Sciatic nerve (tissue), 2 donors: ENCODE measurements at regions not wholly inside any gene's neighbourhood (a gene's known extent, or its start where the extent isn't known, plus 50 kb on each side); places are given as distances from the start of the nearest gene placed in this dataset.
"Not testable (repeated sequence)": the region's sequence is repeated elsewhere in the genome, so short reads cannot be mapped to it uniquely, and the experiment has no call there.

Source experiments
- ATAC-seq: fragments of 200-7000 bp; cut with Tn5 transposase; one replicate; pipeline ENCODE4 v1.9.1; 2020; ENCODE audit warnings: mild to moderate bottlenecking, moderate library complexity
- DNase-seq: peaks from one replicate; pipeline ENCODE4 v3.0.0-alpha.2; 2020; ENCODE audit warnings: low spot score
- intact Hi-C: fragments of 100-400 bp; cut with DNase I; formaldehyde crosslinking; loops from one replicate; pipeline ENCODE4 v1.14.2; 2022
- donor health status: DM: no; HTN: no; CAD: no.
- donor health status: DM: no; HTN: no; CAD: no.

DNA sequence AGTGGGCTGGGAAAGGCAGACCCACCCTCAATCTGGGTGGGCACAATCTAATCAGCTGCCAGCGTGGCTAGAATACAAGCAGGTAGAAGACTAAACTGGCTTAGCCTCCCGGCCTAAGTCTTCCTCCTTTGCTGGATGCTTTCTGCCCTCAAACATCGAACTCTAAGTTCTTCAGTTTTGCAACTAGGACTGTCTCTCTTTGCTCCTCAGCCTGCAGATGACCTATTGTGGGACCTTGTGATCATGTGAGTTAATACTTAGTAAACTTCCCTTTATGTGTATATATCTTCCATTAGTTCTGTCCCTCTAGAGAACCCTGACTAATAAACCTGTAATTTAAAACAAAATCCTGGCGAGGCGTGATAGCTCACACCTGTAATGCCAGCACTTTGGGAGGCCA lies 51.8 kb upstream of the SLC39A8 start:
- ATAC-seq, DNase-seq, intact Hi-C loops: not testable (repeated sequence)

DNA sequence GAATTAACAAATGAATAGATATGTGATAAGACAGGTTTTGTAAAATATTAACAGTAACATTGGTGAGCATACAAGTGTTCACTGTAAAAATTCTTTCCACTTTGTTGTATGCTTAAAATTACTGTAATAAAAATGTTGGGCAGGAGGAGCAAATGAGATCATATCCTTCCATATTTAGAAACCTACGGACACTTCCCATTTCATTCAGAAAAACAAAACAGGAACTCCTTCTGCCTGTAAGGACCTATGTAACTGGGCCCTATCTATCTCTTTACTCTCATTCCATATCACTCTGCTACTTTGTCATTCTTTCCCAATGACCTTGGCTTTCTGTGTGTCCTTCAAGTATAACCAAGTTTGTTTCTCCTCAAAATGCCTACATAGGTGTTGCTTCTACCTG lies 53.7 kb upstream of the SLC39A8 start:
- intact Hi-C loops = no loop called here
- DNase-seq (no peak), ATAC-seq (no peak)

DNA sequence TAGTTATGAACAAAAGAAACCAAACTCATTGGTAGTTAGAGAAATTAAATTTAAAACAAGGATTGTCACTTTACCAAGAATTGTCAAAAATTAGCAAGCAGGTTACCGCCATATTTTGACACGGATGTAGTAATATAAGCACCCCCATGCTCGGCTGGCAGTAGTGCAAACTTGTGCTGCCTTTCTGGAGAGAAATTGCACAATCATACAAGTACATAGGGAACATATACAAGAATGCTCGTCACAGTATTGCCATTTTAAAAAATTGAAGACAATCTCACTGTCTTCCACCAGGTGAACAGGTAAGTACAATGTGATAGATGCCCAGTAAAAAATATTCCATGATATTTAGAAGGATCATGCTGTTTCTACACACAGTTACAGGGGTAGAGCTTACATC lies 55.6 kb upstream of the SLC39A8 start:
- DNase-seq = no peak

DNA sequence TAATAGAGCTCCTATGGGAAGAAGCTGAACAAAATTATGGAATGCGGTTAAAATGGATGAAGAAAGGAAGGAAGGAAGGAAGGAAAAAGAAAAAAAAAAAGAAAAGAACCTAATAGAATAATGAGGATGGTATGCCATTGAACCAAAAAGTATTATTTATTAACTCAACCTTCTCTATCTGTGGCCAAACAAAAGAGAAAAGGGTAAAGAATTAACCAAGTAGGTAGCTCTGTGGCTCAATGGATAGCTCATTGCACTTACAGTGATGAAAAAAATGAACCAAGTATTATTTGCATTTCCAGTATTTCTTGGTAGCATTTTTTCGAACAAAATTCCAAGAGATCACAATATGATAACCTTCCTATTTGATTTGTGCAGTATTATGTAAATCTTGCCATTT lies 56.9 kb upstream of the SLC39A8 start:
- no peak for ATAC-seq
- DNase-seq = no peak
- intact Hi-C loops = no loop called here

More for the DNA sequence above, 55.6 kb upstream of the SLC39A8 start:
- no peak for ATAC-seq
- intact Hi-C loops = no loop called here

DNA sequence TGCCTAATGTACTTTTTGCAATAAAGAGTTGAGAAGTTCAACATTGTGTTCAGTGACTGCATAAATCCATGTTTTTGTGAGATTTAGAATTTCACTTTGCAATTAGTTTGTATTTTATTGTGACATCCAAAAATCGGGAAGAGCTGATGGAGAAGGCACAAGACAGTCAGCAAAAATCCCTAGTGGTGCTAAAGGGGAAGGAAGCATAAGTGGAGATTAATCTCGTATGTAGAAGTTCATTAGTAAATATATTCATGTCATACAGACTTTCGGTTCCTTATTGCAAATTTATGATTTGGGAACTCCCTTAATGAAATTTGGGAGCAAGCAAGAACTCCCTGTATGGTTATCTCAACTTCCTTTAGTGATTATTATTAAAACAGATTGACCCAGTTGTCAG lies 57.8 kb upstream of the SLC39A8 start:
- intact Hi-C loops = no loop called here
- DNase-seq (no peak), ATAC-seq (no peak)

DNA sequence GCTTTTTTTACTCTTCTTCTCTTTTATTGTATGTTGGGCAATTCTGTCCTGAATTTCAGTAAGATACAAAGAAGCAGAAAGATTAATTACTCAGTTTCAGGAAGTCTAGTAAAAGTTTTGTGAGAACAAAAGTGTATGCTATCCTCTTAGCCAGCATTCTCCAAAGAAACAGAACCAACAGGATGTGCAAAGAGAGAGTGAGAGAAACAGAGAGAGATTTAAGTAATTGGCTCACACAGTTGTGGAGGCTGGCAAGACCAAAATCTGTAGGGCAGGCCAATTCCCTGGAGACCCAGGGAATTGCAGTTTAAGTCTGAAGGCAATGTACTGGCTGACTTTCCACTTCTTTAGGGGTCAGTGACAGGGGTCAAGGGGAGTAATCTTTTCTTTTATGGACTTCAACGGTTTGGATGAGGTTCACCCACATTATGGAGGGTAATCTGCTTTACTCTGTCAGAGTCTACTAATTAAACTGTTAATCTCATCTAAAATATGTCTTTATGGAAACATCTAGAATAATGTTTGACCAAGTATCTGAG lies 59.2 kb upstream of the SLC39A8 start:
- peak; percentile 42 for ATAC-seq
- intact Hi-C loops = no loop called here
- DNase-seq = no peak

DNA sequence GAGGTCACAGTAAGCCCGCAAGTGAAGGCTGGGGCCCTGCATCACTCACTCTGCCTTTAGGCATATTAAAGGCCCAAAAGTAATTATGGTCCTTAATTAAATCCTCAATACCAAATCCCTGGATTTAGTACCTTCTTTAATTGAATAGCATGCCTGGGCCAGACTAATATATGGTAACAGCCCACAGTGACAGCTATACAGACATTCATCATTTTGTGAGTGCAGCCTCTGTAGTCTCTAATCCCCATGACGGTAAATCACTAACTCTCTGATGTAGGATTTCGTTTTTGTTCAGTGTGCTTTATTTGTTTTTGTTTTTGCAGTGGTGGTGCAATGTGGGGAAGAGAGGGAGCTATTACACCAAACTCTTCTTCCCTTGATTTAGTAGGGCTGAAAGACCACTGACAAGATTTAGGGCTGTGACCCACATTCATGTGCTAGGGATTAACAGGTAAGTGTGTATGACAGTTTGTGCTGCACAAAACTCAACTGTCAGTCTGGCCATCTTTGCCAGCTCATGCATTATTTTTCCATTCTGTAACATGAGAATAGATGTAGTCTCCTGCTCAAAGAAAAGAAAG lies 60.6 kb upstream of the SLC39A8 start:
- intact Hi-C loops = no loop called here
- no peak for DNase-seq
- ATAC-seq = no peak

DNA sequence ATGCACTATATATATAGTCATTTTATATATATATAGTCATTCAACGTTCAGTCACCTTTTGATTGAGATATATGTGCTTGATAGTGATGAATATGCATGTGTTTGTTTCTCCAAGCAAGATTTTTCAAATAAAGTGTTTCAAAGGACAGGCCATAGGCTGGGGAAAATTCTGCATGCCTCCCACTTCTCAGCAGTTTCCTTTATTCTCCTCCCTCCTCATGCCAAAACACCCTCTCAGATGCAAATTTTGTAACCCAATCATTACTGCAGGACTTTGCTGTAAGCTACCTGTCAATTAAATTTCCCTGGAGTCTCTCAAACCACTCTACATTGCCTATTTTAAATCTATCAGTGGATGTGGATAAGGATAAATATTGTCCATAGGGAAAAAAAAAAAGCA lies 65.6 kb upstream of the SLC39A8 start:
- intact Hi-C loops, ATAC-seq, DNase-seq: not testable (repeated sequence)

DNA sequence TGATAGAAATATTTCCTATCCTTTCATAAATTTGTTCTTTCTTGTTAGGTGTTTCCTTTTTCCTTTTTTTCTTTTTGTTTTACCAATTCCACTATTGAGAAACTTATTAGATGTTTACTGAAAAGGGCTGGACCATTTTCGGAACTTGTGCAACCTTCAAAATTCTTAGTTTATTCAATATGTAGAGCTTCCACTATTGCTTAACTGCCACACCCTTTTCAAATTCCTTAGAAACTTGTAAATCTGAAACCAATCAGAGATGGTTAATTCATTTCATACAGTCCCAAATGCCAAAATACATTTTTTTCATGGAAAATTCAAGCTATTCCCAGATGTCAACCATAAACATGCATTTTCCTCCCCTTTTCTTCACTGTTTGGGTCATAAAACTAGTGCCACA lies 66.1 kb upstream of the SLC39A8 start:
- ATAC-seq = no peak
- intact Hi-C loops = no loop called here
- no peak for DNase-seq

DNA sequence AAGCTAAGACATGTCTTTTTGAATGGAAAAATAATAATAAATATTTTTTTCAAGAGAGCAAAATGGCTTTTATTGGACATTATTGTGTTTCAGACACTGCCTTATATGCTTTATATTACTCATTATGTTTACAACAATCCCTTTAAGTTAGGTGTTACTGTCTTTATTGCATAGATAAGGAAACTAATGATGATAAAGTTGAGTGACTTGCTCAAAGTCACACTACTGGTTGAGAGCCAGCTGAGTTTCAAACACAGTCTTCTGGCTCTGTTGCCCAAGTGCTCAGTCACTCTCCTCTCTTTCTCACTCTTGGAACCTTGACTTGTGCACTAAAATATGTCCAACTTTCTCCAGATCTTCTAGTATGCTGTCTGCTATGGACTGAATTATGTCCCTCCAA lies 71.5 kb upstream of the SLC39A8 start:
- ATAC-seq = no peak
- intact Hi-C loops = no loop called here

DNA sequence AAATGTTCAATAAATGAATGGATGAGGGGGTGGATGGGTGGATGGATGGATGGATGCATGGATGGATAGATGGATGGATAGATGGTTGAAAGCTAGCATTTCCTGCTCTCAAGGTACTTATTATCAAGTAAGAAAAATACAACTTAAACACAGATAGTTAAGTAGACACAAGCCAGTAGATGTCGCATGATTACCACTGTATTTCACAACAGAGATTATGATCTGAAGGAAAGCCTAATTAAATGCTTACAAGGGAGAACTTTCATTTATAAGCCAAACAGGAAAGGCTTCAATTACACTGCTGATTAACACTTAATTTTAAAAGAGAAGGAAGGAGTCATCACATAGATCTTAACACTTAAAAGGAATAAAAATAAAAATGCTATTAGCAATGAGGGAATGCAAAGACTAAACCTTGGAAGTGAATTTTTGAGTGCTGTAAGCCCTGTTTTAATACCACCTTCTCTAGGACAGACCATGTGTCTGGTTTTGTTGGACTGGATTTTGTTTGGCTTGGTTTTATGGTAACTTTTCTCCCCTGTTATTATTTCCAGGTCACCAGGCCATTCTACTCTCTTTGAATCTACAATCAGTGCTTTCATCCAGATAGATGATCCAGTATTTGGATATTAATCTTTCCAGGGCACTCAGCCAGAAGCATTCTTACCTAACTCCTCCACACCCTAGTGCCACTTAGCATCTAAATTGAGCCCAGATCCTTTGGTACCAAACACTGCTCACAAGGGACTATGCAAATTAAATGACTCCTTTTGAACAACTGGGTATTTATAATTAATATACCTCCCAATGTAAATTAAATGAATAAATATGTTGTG lies 75.5 kb upstream of the SLC39A8 start:
- intact Hi-C loops = no loop called here
- peak; percentile 81 for ATAC-seq
- no peak for DNase-seq

More for the DNA sequence above, 71.5 kb upstream of the SLC39A8 start:
- no peak for DNase-seq

DNA sequence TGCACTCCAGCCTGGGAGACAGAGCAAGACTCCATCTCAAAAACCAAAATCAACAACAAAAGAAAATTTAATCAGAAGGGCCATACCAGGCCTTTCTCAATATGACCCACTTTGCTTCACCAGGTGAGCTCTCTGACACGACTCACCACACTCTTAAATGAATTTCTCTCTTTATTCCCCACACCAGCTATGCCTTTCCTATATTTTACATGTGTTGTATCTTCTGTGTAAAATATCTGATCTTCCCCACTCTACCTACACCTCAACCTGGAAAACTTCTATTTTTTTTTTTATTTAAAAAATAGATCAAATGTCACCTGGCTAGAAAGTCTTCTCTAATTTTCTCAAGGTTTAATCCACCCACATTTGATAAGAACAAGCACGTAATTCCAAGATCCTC lies 77.6 kb upstream of the SLC39A8 start:
- ATAC-seq (no peak), DNase-seq (no peak)
- intact Hi-C loops = no loop called here

DNA sequence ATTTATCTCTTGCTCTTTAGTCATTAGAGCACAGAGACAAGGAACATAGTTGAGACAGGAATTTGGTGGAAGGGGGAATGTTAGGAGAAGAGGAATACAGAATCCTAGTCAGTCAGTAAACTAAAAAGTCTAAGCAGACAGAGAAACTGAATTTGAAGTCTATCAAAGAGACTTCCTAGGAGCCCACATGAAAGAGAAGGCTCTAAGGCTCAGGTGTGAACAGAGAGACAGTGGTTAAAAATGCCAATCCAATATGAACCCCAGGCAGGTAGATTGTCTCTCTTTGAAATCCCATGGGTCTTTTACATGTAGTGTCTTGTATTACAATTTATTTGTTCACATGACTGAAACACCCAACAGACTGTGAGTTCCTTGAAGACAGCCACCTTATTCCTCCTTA lies 77.8 kb upstream of the NFKB1 start:
- intact Hi-C loops = no loop called here
- ATAC-seq (no peak), DNase-seq (no peak)

DNA sequence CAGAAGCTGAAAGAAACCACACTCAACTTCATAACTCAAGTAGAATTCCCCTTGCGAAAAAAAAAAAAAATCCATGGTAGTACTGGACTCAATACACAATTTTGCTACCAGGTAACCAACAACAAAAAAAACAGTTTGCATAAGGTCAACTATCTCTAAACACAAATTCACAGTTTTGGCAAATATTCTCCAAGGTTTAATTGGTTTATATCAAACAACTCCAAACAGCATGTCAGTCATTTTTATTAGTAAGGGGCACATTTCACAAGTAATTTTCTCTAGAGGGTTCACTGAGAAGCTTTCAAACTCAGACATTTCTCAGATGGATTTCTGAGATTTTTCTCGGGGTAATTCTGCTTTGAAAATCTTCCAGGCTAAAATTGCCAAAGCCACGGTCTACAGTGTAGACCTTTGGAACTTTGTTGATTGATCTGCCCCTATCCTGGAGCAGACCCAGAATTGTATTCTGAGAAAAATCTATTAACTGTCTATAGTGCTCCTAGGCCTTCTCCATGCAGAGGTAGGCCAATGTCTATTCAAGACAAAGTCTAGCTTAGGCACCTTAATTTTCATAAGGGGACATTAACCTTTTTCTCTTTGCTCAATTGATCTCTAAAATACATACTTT lies 73.7 kb upstream of the NFKB1 start:
- DNase-seq (no peak), ATAC-seq (no peak)
- intact Hi-C loops = no loop called here

DNA sequence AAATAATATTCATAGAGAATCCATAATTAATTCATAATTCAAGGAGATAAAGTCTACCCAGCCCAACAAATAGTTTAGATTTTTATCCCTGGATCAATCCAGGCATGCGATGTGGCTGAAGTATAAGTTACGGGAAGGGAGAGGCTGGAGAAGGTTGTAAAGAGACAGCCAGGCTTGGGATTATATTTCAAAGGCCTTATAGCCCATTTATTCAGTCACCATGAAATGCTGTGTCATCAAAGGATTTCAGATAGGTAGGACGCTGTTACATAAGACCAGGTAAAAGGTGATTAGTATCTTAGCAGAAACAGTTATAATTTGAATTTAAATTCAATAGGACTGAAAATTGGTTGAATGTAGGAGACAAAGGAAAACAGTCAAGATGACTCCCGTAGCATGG lies 73.0 kb upstream of the NFKB1 start:
- ATAC-seq (no peak), DNase-seq (no peak)
- intact Hi-C loops = no loop called here

DNA sequence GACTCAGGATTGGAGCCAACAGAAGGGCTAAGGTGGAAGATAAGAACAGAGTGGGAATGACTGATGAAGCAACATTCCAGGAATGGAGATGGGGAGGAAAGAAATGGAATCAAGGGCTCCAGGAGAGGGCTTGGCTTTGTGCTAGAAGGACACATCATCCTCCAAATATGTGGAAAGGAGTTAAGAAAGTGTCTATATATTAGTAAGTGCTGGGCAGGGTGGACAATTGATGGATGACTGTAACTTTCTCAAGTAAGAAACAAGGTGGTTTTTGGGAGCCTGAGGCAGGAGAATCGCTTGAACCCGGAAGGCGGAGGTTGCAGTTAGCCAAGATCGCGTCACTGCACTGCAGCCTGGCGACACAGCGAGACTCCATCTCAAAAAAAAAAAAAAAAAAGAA lies 71.6 kb upstream of the NFKB1 start:
- DNase-seq = no peak
- no peak for ATAC-seq
- intact Hi-C loops = no loop called here

DNA sequence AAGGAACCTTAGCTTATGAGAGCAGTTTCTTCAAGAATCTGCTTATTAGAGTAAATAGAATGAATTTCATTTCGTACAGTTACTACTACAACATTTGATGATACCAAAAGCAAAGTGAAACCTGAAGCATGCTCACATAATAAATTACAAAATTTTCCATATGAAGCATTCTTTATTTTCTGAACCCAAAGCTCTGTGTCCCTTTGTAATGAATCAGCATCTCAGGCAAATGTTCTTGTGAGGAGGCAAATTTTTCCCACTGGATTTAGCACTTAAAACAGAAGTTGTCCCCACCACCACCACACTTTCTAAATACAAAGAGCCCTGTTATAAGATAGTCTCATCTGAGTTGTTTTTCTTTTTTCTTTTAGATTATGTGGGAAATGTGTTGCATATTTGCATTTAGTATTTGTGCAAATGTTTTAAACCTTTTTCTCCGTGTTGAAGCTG lies 70.7 kb upstream of the NFKB1 start:
- ATAC-seq = peak; percentile 38
- intact Hi-C loops = no loop called here

DNA sequence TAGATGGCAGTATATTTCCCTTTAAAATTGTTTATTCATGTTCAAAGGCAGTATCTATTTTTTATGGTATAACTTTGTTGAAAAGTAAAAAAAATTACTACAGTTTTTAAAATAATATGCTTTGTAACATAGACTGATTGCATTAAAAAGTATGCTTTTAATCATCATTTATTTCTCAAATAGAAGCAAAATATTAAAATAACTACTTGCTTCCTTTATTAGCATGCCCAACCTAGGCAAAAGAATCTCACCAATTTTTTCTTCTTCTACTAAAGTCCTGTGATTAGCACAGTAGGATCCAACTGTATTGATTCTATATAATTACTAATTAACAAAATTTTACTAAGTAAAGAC lies 69.6 kb upstream of the NFKB1 start:
- intact Hi-C loops = no loop called here
- DNase-seq (no peak), ATAC-seq (no peak)

More for the DNA sequence above, 70.7 kb upstream of the NFKB1 start:
- DNase-seq = no peak

DNA sequence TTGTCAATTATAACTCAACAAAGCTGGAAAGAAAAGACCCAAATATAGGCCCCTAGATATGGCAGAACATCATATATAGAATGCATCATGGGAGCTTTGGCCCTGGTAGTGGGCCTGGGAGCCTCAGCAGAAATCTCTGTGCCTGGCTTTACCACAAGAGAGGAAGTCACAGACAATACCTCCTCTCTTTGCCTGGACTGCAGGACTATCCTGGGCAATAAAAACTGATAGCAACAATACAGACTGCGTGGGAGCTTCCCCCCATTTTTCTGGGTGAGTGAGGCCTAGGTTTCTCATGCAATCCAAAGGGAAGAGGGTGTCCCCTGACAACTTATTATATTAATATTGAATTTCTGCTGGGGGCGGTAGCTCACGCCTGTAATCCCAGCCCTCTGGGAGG lies 64.0 kb upstream of the NFKB1 start:
- DNase-seq (no peak), ATAC-seq (no peak)
- intact Hi-C loops = no loop called here
